Cardiac muscle cell (in vitro differentiated cells and primary cell): ENCODE measurements at regions not wholly inside any gene's neighbourhood (a gene's known extent, or its start where the extent isn't known, plus 50 kb on each side); places are given as distances from the start of the nearest gene placed in this dataset.

Experiments used
- DNase-seq, 2 donors: peaks; one replicate each; pipeline versions ENCODE4 v3.0.0 to v3.0.0-alpha.2; 2010 to 2017; ENCODE audit warnings: low read depth in 1 of 2, low spot score in 1 of 2
- H3K27ac ChIP-seq: fragments of 200-600 bp; sonication (generic); 2 replicates; pipeline ENCODE4 v1.5.1; 2016
- H3K27me3 ChIP-seq: fragments of 200-600 bp; sonication (generic); 2 replicates; pipeline ENCODE4 v1.6.0; 2016; ENCODE audit warnings: control low read depth
- H3K36me3 ChIP-seq: fragments of 200-600 bp; sonication (generic); 2 replicates; pipeline ENCODE4 v1.5.1; 2016; ENCODE audit warnings: control low read depth
- H3K4me1 ChIP-seq: fragments of 200-600 bp; sonication (generic); 2 replicates; pipeline ENCODE4 v1.8.1; 2017; ENCODE audit warnings: low read depth, mild to moderate bottlenecking, mixed run types
- H3K4me3 ChIP-seq: fragments of 200-600 bp; sonication (generic); 2 replicates; pipeline ENCODE4 v1.5.1; 2016; ENCODE audit warnings: mild to moderate bottlenecking
- H3K9me3 ChIP-seq: fragments of 200-600 bp; sonication (generic); 2 replicates; pipeline ENCODE4 v1.5.1; 2017; ENCODE audit warnings: low read depth, mild to moderate bottlenecking, control low read depth
- TF ChIP-seq, protein P1 (sequence below): IDR thresholded peaks from 2 replicates; pipeline ENCODE4 v1.5.1; 2012; ENCODE audit warnings: low read depth, mild to moderate bottlenecking, low read length

DNA sequence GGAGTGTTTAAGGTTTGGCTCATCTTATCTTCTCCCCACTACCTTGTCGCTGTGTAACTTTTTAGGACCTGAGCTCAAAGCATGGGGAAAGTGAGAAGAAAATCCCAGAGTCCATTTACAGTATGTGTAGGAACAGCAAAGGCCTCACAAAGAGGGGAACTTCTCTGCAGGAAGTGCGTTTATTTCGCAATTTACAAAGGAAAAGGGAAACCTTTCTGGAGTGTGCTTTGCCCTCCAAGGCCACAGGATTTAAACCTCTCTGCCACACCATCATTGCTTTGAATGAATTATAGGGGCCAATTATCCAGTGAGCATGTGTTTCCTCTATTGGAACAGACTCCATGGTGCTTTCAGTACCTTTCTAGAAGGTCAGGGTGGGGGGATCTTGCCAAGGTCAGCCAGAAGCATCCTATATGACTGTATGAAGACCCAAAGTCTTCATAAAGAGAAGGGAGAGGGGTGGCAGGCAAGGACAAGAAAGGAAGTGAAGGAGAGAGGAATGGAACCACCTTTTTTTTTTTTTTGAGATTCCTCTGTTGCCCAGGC lies 68.1 kb upstream of the LMO2 start:
- H3K27me3 ChIP-seq, result no peaks in the 10 kb centered on the region
- H3K27ac ChIP-seq, result no peak overlapping the region
- TF ChIP-seq, protein P1, sequence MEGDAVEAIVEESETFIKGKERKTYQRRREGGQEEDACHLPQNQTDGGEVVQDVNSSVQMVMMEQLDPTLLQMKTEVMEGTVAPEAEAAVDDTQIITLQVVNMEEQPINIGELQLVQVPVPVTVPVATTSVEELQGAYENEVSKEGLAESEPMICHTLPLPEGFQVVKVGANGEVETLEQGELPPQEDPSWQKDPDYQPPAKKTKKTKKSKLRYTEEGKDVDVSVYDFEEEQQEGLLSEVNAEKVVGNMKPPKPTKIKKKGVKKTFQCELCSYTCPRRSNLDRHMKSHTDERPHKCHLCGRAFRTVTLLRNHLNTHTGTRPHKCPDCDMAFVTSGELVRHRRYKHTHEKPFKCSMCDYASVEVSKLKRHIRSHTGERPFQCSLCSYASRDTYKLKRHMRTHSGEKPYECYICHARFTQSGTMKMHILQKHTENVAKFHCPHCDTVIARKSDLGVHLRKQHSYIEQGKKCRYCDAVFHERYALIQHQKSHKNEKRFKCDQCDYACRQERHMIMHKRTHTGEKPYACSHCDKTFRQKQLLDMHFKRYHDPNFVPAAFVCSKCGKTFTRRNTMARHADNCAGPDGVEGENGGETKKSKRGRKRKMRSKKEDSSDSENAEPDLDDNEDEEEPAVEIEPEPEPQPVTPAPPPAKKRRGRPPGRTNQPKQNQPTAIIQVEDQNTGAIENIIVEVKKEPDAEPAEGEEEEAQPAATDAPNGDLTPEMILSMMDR, result no peak

DNA sequence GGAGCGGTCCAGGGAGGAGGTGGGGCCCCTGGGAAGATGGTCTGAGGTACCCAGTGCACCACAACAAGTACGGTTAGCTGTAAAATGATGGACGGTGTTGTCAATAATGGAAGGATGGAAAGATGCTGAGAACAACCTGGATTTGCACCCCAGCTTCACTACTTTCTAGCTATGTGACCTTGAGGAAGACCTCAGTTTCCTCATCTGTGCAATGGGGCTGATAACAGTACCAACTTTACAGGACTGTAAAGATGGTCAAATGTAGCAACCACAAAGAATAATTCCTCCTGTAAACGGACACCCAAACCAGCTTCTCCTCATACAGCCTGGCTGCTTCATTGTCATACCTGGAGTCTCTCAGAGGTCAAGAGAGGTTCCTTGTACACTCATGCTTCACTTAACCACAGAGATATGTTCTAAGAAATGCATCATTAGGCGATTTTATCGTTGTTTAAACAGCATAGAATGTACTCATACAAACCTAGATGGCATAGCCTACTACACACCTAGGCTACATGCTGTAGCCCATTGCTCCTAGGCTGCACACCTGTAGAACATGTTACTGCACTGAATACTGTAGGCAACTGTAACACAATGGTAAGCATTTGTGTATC lies 65.5 kb upstream of the LMO2 start:
- Histone ChIP-seq H3K27me3 (no peaks in the 10 kb centered on the region), H3K9me3 (no peaks in the 10 kb centered on the region), H3K4me3 (no peak overlapping the region), H3K36me3 (no peaks in the 10 kb centered on the region), H3K27ac (no peak overlapping the region), H3K4me1 (no peaks in the 10 kb centered on the region)
- TF ChIP-seq, protein P1, result no peak
- DNase-seq, result no peak

More for the DNA sequence above, 68.1 kb upstream of the LMO2 start:
- DNase-seq, result peak in 1 of 2 donors; percentile 32
- no peak overlapping the region for H3K4me3 ChIP-seq
- H3K9me3 ChIP-seq, result no peaks in the 10 kb centered on the region
- H3K4me1 ChIP-seq, result no peaks in the 10 kb centered on the region
- H3K36me3 ChIP-seq, result no peaks in the 10 kb centered on the region

DNA sequence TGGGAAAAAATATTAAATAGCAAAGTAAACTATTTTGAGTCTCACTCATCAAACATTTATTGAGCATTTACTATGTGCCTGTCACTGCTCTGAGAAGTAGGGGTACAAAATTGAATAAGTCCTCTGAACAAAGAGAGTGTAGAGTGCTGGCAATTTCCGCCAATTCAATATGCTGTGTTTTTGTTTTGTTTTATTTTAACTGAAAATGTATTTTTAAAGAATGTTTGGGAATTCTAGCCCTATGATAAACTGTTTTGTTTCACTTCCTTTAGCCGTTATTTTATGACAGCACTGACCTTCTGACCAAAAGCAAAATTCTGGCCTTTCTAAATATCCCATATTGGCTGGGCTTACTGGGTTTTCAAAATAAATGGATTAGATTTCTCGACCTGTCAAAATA lies 64.7 kb upstream of the LMO2 start:
- no peaks in the 10 kb centered on the region for H3K4me1 ChIP-seq
- H3K36me3 ChIP-seq, result no peaks in the 10 kb centered on the region
- DNase-seq, result no peak
- TF ChIP-seq, protein P1, result no peak
- H3K27ac ChIP-seq, result no peak overlapping the region
- no peaks in the 10 kb centered on the region for H3K9me3 ChIP-seq
- H3K27me3 ChIP-seq, result no peaks in the 10 kb centered on the region
- no peak overlapping the region for H3K4me3 ChIP-seq

DNA sequence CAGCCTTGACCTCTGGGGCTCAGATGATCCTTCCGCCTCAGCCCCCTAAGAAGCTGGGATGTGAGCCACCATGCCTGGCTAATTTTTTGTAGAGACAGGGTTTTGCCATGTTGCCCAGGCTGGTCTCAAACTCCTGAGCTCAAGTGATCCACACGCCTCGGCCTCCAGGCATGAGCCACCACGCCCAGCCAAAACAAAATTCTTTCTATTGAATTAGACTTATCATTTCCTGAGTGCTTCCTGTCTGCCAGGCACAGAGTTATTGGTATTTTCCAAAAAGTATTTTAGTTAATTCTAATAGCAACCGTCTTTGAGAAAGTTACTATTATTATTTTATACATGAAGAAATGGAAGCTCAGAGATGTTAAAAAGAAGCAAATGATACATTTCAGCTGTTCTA lies 61.4 kb upstream of the LMO2 start:
- Histone ChIP-seq H3K27me3 (no peaks in the 10 kb centered on the region), H3K4me1 (no peaks in the 10 kb centered on the region), H3K9me3 (no peaks in the 10 kb centered on the region), H3K36me3 (no peaks in the 10 kb centered on the region), H3K27ac (no peak overlapping the region), H3K4me3 (no peak overlapping the region)
- DNase-seq, result no peak
- TF ChIP-seq, protein P1, result no peak

DNA sequence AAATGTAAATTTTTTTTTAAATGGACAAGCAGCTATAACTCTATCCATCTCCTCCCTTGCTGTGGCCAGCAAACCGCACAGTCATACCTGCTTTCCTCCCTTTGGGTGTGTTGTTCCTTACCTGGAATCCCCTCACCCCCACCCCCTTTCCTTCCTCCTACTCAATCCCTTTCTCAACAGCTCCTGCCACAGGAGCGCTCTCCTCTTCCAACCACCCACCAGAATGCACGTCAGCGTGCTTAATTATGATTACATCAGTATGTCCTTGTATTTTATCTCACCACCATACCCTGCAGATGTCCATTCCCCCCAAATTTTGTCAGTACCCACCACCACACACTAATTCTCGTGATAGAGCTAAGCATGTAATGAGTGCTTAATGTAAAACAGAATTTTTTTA lies 60.9 kb upstream of the LMO2 start:
- no peak overlapping the region for H3K4me3 ChIP-seq
- H3K27me3 ChIP-seq, result no peaks in the 10 kb centered on the region
- H3K36me3 ChIP-seq, result no peaks in the 10 kb centered on the region
- TF ChIP-seq, protein P1, result no peak
- H3K4me1 ChIP-seq, result no peaks in the 10 kb centered on the region
- no peaks in the 10 kb centered on the region for H3K9me3 ChIP-seq
- DNase-seq, result no peak
- no peak overlapping the region for H3K27ac ChIP-seq
